Neural crest cell (in vitro differentiated cells): ENCODE measurements at regions not wholly inside any gene's neighbourhood (a gene's known extent, or its start where the extent isn't known, plus 50 kb on each side); places are given as distances from the start of the nearest gene placed in this dataset.

Source experiments
- DNase-seq: peaks from one replicate; pipeline ENCODE4 v3.0.0; 2021; ENCODE audit warnings: low read depth, mixed read lengths, low spot score
- H3K27ac Mint-ChIP-seq: one replicate; pipeline ENCODE4 v1.8.0; 2021; ENCODE audit warnings: mild to moderate bottlenecking, mixed read lengths; ENCODE audit not compliant: unreplicated experiment
- H3K27me3 Mint-ChIP-seq: 2 replicates; pipeline ENCODE4 v1.8.0; 2021; ENCODE audit warnings: low read depth, mild to moderate bottlenecking, mixed read lengths
- H3K36me3 Mint-ChIP-seq: 2 replicates; pipeline ENCODE4 v1.8.0; 2021; ENCODE audit warnings: low read depth, mild to moderate bottlenecking, mixed read lengths
- H3K4me1 Mint-ChIP-seq: 2 replicates; pipeline ENCODE4 v1.8.0; 2021; ENCODE audit warnings: mixed read lengths
- H3K4me3 Mint-ChIP-seq: one replicate; pipeline ENCODE4 v1.8.0; 2021; ENCODE audit warnings: mild to moderate bottlenecking, mixed read lengths
- H3K9me3 Mint-ChIP-seq: 2 replicates; pipeline ENCODE4 v1.8.0; 2021; ENCODE audit warnings: mixed read lengths
- CTCF ChIP-seq: fragments of 200-600 bp; sonication (generic); conservative IDR thresholded peaks from 2 replicates; pipeline ENCODE4 v1.5.0; 2021; ENCODE audit warnings: antibody characterized with exemption, mild to moderate bottlenecking

GRCh38 chr9:12880406-12881015 lies 105.7 kb downstream of the LURAP1L start:
- no peak for TF ChIP-seq CTCF
- Mint-ChIP-seq H3K4me1 (peaks cover 4% of the 10 kb centered on the region), H3K4me3 (no peak overlapping the region), H3K9me3 (no peaks in the 10 kb centered on the region), H3K27ac (no peak overlapping the region), H3K27me3 (no peaks in the 10 kb centered on the region), H3K36me3 (no peaks in the 10 kb centered on the region)
- DNase-seq, result no peak

- no peaks in the 10 kb centered on the region for H3K27me3 Mint-ChIP-seq
- H3K9me3 Mint-ChIP-seq, result peaks cover 3% of the 10 kb centered on the region
- no peak for DNase-seq
- no peaks in the 10 kb centered on the region for H3K36me3 Mint-ChIP-seq
- H3K27ac Mint-ChIP-seq, result no peak overlapping the region
- no peak overlapping the region for H3K4me3 Mint-ChIP-seq
- peaks cover 4% of the 10 kb centered on the region for H3K4me1 Mint-ChIP-seq
- TF ChIP-seq CTCF, result no peak
Observed at GRCh38 chr9:12882430-12882829, 107.6 kb downstream of the LURAP1L start.

- Mint-ChIP-seq H3K27ac (no peak overlapping the region), H3K27me3 (no peaks in the 10 kb centered on the region), H3K36me3 (no peaks in the 10 kb centered on the region), H3K9me3 (peaks cover 3% of the 10 kb centered on the region), H3K4me1 (peaks cover 4% of the 10 kb centered on the region), H3K4me3 (no peak overlapping the region)
- DNase-seq, result no peak
- TF ChIP-seq CTCF, result peak; percentile 48
Observed at GRCh38 chr9:12884736-12885395, 110.0 kb downstream of the LURAP1L start.

- H3K4me3 Mint-ChIP-seq, result no peak overlapping the region
- peaks cover 14% of the 10 kb centered on the region for H3K9me3 Mint-ChIP-seq
- H3K36me3 Mint-ChIP-seq, result peaks cover 7% of the 10 kb centered on the region
- no peak overlapping the region for H3K27ac Mint-ChIP-seq
- no peak for TF ChIP-seq CTCF
- H3K4me1 Mint-ChIP-seq, result no peaks in the 10 kb centered on the region
- no peaks in the 10 kb centered on the region for H3K27me3 Mint-ChIP-seq
- no peak for DNase-seq
Observed at GRCh38 chr9:12889402-12890106, 114.7 kb downstream of the LURAP1L start.

GRCh38 chr9:12891588-12891987 lies 116.8 kb downstream of the LURAP1L start:
- no peak for TF ChIP-seq CTCF
- no peak for DNase-seq
- no peaks in the 10 kb centered on the region for H3K4me1 Mint-ChIP-seq
- H3K4me3 Mint-ChIP-seq, result no peak overlapping the region
- no peak overlapping the region for H3K27ac Mint-ChIP-seq
- H3K9me3 Mint-ChIP-seq, result peaks cover 14% of the 10 kb centered on the region
- peaks cover 9% of the 10 kb centered on the region for H3K36me3 Mint-ChIP-seq
- H3K27me3 Mint-ChIP-seq, result no peaks in the 10 kb centered on the region
